Panc1 (cell line): ENCODE measurements at regions not wholly inside any gene's neighbourhood (a gene's known extent, or its start where the extent isn't known, plus 50 kb on each side); places are given as distances from the start of the nearest gene placed in this dataset.

Source experiments
- CTCF ChIP-seq: fragments of 450-650 bp; IDR thresholded peaks from 2 replicates; pipeline ENCODE4 v1.5.1; 2017; ENCODE audit warnings: mild to moderate bottlenecking
- POLR2AphosphoS5 ChIP-seq: IDR thresholded peaks from 2 replicates; pipeline ENCODE4 v1.6.1; 2012; ENCODE audit warnings: mild to moderate bottlenecking, low read depth, low read length, moderate library complexity
- REST ChIP-seq, 2 experiments: IDR thresholded peaks; 2 replicates each; pipeline ENCODE4 v1.6.1; 2011 to 2012; ENCODE audit warnings: low read depth in 2 of 2, control low read depth in 1 of 2, low read length in 1 of 2, mild to moderate bottlenecking in 1 of 2, moderate library complexity in 1 of 2; ENCODE audit not compliant: insufficient read depth in 1 of 2
- SIN3A ChIP-seq: IDR thresholded peaks from 2 replicates; pipeline ENCODE4 v1.6.1; 2012; ENCODE audit warnings: low read depth, mild to moderate bottlenecking, low read length, moderate library complexity, borderline replicate concordance; ENCODE audit not compliant: insufficient read depth
- TCF7L2 ChIP-seq: IDR thresholded peaks from 2 replicates; pipeline ENCODE4 v1.6.1; 2011; ENCODE audit warnings: mild to moderate bottlenecking, low read depth, low read length, inconsistent platforms

DNA sequence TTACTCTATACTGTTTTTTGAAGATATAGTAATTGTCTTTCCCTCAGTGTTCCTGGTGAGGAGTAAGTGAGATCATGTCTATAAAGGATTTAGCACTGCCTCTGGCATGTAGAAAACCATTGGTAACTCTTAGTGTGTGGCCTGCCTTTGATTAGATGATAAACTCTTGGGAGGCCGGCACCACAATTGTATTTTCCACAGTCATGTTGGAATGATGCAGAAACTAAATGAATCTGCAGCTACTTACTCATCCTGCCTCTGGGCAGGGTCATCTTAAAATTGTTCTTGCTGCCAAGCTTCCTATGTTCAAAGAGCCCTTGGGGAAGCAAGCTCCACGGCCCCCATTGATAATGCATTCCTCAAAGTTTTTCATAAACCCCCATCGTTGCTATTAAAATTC, 204.6 kb downstream of the ANKRD7 start:
- TF ChIP-seq CTCF = no peak
- no peak for TF ChIP-seq TCF7L2
- TF ChIP-seq POLR2AphosphoS5 = no peak
- TF ChIP-seq SIN3A = no peak
- TF ChIP-seq REST (IDR thresholded peaks at IDR 0.05; ENCODE audit: insufficient read depth in 1 of 2, low read depth in 2 of 2, low read length in 1 of 2) = no peak
